GM12878 (cell line): ENCODE measurements at regions not wholly inside any gene's neighbourhood (a gene's known extent, or its start where the extent isn't known, plus 50 kb on each side); places are given as distances from the start of the nearest gene placed in this dataset.

Experiments used
- ASH2L ChIP-seq: fragments of 300-600, 200-600 bp; sonication (generic); IDR thresholded peaks from 2 replicates; pipeline ENCODE4 v1.6.1; 2017; ENCODE audit warnings: low read depth, mild to moderate bottlenecking, borderline replicate concordance
- ATF3 ChIP-seq: IDR thresholded peaks from 2 replicates; pipeline ENCODE4 v1.6.1; 2011; ENCODE audit warnings: low read depth, mild to moderate bottlenecking, low read length, moderate library complexity, borderline replicate concordance; ENCODE audit errors: extremely low read depth
- ATF7 ChIP-seq: fragments of 450-650 bp; IDR thresholded peaks from 2 replicates; pipeline ENCODE4 v1.6.1; 2016; ENCODE audit warnings: low read depth, mild to moderate bottlenecking
- CHD2 ChIP-seq: IDR thresholded peaks from 2 replicates; pipeline ENCODE4 v1.6.1; 2011; ENCODE audit warnings: low read depth, low read length, improper control_type of control experiment, borderline replicate concordance
- CREB1 ChIP-seq: IDR thresholded peaks from 2 replicates; pipeline ENCODE4 v1.6.1; 2012; ENCODE audit warnings: low read depth, mild to moderate bottlenecking, inconsistent platforms
- EP300 ChIP-seq, 2 experiments: fragments of 150-350 bp in 1 of 2; IDR thresholded peaks; 2 replicates each; pipeline ENCODE4 v1.6.1; 2011 to 2012; ENCODE audit warnings: low read depth in 2 of 2, low read length in 2 of 2, borderline replicate concordance in 1 of 2, improper control_type of control experiment in 1 of 2, inconsistent platforms in 1 of 2; ENCODE audit not compliant: control insufficient read depth in 1 of 2
- GABPA ChIP-seq: IDR thresholded peaks from 2 replicates; pipeline ENCODE4 v1.6.1; 2014; ENCODE audit warnings: antibody characterized with exemption, low read depth, mild to moderate bottlenecking, inconsistent platforms
- IRF4 ChIP-seq: IDR thresholded peaks from 2 replicates; pipeline ENCODE4 v1.6.1; 2011; ENCODE audit warnings: low read depth, low read length
- NBN ChIP-seq: fragments of 450-650 bp; IDR thresholded peaks from 2 replicates; pipeline ENCODE4 v1.6.1; 2016
- NFYA ChIP-seq: IDR thresholded peaks from 2 replicates; pipeline ENCODE4 v1.6.1; 2011; ENCODE audit warnings: low read depth, mild to moderate bottlenecking, low read length, improper control_type of control experiment, borderline replicate concordance
- NFYB ChIP-seq: IDR thresholded peaks from 2 replicates; pipeline ENCODE4 v1.6.1; 2011; ENCODE audit warnings: low read depth, mild to moderate bottlenecking, low read length, improper control_type of control experiment, moderate library complexity; ENCODE audit not compliant: insufficient read depth
- POLR2A ChIP-seq: IDR thresholded peaks from 2 replicates; pipeline ENCODE4 v1.6.1; 2011; ENCODE audit warnings: low read depth, mild to moderate bottlenecking, low read length
- RFX5 ChIP-seq: IDR thresholded peaks from 2 replicates; pipeline ENCODE4 v1.6.1; 2011; ENCODE audit warnings: low read depth, low read length, improper control_type of control experiment
- SIN3A ChIP-seq: IDR thresholded peaks from 2 replicates; pipeline ENCODE4 v1.6.1; 2012; ENCODE audit warnings: low read depth, low read length, improper control_type of control experiment
- SKIL ChIP-seq: fragments of 450-650 bp; IDR thresholded peaks from 2 replicates; pipeline ENCODE4 v1.6.1; 2017; ENCODE audit warnings: mild to moderate bottlenecking, low read depth, inconsistent platforms; ENCODE audit not compliant: poor library complexity, severe bottlenecking
- SRF ChIP-seq, 2 experiments: IDR thresholded peaks; 2 replicates each; pipeline ENCODE4 v1.6.1; 2011; ENCODE audit warnings: low read depth in 2 of 2, low read length in 2 of 2, mild to moderate bottlenecking in 1 of 2, moderate library complexity in 1 of 2
- STAT1 ChIP-seq: fragments of 450-650 bp; conservative IDR thresholded peaks from 2 replicates; pipeline ENCODE4 v1.6.1; 2014; ENCODE audit warnings: antibody characterized with exemption, mild to moderate bottlenecking
- TARDBP ChIP-seq: IDR thresholded peaks from 2 replicates; pipeline ENCODE4 v1.6.1; 2016; ENCODE audit warnings: borderline replicate concordance
- ZNF274 ChIP-seq: IDR thresholded peaks from one replicate; pipeline ENCODE4 v1.8.0; 2011; ENCODE audit not compliant: insufficient read length, insufficient read depth
- ZZZ3 ChIP-seq: IDR thresholded peaks from 2 replicates; pipeline ENCODE4 v1.6.1; 2011; ENCODE audit warnings: low read depth; ENCODE audit not compliant: control insufficient read depth, insufficient read length

- peak; percentile 44 for TF ChIP-seq SKIL
- TF ChIP-seq RFX5 = no peak
- TF ChIP-seq EP300 (IDR thresholded peaks at IDR 0.05; ENCODE audit: borderline replicate concordance in 1 of 2, control insufficient read depth in 1 of 2, low read depth in 2 of 2, low read length in 2 of 2) = peak in 1 of 2 experiments; percentile 39; a peak in 2 of 4 replicates
- peak; percentile 70; the same call in 1 of the 2 replicates for TF ChIP-seq NBN
- TF ChIP-seq ZNF274 = no peak
- peak; percentile 69 for TF ChIP-seq ATF7
- TF ChIP-seq POLR2A = 0 out of 2 replicates have a peak, but pooled peaks have one; percentile 26
- peak; percentile 62; the same call in 1 of the 2 replicates for TF ChIP-seq NFYB
- TF ChIP-seq CREB1 = 0 out of 2 replicates have a peak, but pooled peaks have one; percentile 16
- no peak for TF ChIP-seq NFYA
- TF ChIP-seq STAT1 = no peak
- TF ChIP-seq GABPA = no peak
- TF ChIP-seq SIN3A = no peak
- no peak for TF ChIP-seq ZZZ3
- no peak for TF ChIP-seq ASH2L
- no peak for TF ChIP-seq TARDBP
- no peak for TF ChIP-seq SRF (IDR thresholded peaks at IDR 0.05; ENCODE audit: low read depth in 2 of 2, low read length in 2 of 2)
- peak; percentile 49; the same call in 1 of the 2 replicates for TF ChIP-seq IRF4
- peak; percentile 27; the same call in 1 of the 2 replicates for TF ChIP-seq CHD2
- no peak for TF ChIP-seq ATF3
Observed at GRCh38 chr5:56415356-56415765, 182.2 kb upstream of the ANKRD55 start (continued).
